MG63 (cell line): ENCODE measurements at regions not wholly inside any gene's neighbourhood (a gene's known extent, or its start where the extent isn't known, plus 50 kb on each side); places are given as distances from the start of the nearest gene placed in this dataset.

ENCODE experiments used
- DNase-seq: peaks from one replicate; pipeline ENCODE4 v3.0.0-alpha.2; 2020
- H3K27me3 ChIP-seq: fragments of 250-450 bp; sonication (Bioruptor Pico); 2 replicates; pipeline ENCODE4 v1.5.1; 2020; ENCODE audit warnings: mild to moderate bottlenecking, moderate library complexity
- H3K36me3 ChIP-seq: fragments of 250-450 bp; sonication (Bioruptor Pico); 2 replicates; pipeline ENCODE4 v1.5.1; 2020; ENCODE audit warnings: mild to moderate bottlenecking, moderate library complexity
- H3K4me3 ChIP-seq: fragments of 250-450 bp; sonication (Bioruptor Pico); 2 replicates; pipeline ENCODE4 v1.5.1; 2020; ENCODE audit warnings: mild to moderate bottlenecking, moderate library complexity
- H3K9me3 ChIP-seq: fragments of 250-450 bp; sonication (Bioruptor Pico); 2 replicates; pipeline ENCODE4 v1.5.1; 2020; ENCODE audit warnings: mild to moderate bottlenecking, moderate library complexity

- DNase-seq: no peak
- H3K4me3 ChIP-seq: no peak overlapping the region
- H3K36me3 ChIP-seq: no peaks in the 10 kb centered on the region
- no peaks in the 10 kb centered on the region for H3K27me3 ChIP-seq
- H3K9me3 ChIP-seq: no peaks in the 10 kb centered on the region
Measured at GRCh38 chr13:40114305-40114896, 458.9 kb downstream of the COG6 start.

DNA sequence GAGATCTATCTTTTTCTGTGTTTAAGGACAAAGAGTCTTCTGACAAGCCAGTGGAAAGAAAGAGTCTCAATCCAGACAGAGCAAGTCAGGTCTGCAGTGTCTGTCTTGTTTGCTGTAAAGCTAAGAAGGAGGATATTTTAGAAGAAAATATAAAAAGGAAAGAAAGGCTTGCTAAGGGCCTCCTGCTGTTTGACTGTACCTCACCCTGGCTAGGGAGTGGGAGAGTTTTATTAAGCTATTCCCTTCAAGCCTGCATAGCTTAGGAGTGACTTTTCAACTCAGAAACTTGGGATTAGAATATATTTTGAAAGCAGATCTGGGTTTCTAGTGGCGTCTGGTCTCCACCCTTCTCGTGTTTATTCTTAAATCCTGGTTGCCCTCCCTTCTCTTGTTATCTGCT is 460.0 kb downstream of the COG6 start:
- no peaks in the 10 kb centered on the region for H3K36me3 ChIP-seq
- H3K27me3 ChIP-seq: no peaks in the 10 kb centered on the region
- no peak overlapping the region for H3K4me3 ChIP-seq
- no peaks in the 10 kb centered on the region for H3K9me3 ChIP-seq
- DNase-seq: no peak

DNA sequence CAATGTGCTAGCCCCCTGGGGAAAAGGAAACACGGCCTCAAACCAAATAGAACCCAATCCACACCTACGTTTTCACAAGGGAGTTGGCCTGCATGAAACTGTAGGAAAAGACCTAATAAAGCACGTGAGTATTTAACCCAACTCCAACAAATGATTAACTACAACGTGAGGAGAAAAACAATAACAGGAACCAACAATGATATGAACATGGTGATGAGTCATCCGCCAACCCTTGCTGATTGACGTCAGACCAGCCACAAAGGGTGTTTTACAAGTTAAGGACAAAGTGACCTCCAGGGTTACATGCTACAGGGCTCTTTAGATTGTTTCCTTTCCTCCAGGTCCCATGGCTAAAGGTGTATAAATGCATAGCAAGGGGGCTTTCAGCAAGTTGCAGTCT is 460.5 kb downstream of the COG6 start:
- Histone ChIP-seq H3K9me3 (no peaks in the 10 kb centered on the region), H3K27me3 (no peaks in the 10 kb centered on the region), H3K4me3 (no peak overlapping the region), H3K36me3 (no peaks in the 10 kb centered on the region)
- peak; percentile 3 for DNase-seq

DNA sequence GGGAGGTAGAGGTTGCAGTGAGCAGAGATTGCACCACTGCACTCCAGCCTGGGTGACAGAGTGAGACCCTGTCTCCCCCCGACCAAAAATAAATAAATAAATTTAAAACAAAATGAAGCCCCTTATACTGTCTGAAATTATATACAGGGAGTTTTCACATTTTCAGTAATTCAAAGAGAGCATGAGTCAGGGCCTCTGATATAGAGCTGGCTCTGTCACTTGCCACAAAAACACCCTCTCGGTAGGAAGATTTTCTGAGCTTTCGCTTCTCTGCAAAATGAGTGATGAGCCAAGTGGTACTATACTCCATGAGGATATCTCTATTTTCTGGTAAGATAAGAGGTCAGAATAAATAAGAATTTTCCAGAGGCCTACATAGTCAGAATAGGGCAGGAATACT is 462.9 kb downstream of the COG6 start:
- H3K4me3 ChIP-seq: no peak overlapping the region
- no peaks in the 10 kb centered on the region for H3K27me3 ChIP-seq
- no peaks in the 10 kb centered on the region for H3K9me3 ChIP-seq
- no peak for DNase-seq
- no peaks in the 10 kb centered on the region for H3K36me3 ChIP-seq

- no peaks in the 10 kb centered on the region for H3K36me3 ChIP-seq
- no peaks in the 10 kb centered on the region for H3K27me3 ChIP-seq
- H3K9me3 ChIP-seq: no peaks in the 10 kb centered on the region
- no peak overlapping the region for H3K4me3 ChIP-seq
- no peak for DNase-seq
Measured at GRCh38 chr13:40119852-40120251, 464.4 kb downstream of the COG6 start.

DNA sequence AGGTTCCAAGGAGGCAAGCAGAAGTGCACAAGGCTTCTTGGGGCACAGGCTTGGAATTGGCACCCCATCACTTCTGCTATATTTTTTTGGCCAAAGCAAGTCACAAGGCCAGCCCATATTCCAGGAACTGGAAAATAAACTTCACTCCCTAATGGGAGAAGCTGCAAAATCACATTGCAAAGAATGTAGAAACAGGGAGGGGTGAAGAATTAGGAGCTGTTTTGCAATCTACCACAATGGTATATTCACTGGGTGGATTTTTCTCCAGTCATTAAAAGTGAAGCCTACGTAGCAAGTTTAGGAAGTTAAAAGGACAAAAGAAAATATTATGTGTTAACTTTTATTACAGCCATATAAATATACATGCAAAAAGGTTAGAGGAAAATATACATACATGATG is 464.8 kb downstream of the COG6 start:
- DNase-seq: no peak
- H3K4me3 ChIP-seq: no peak overlapping the region
- no peaks in the 10 kb centered on the region for H3K9me3 ChIP-seq
- H3K27me3 ChIP-seq: no peaks in the 10 kb centered on the region
- H3K36me3 ChIP-seq: no peaks in the 10 kb centered on the region

DNA sequence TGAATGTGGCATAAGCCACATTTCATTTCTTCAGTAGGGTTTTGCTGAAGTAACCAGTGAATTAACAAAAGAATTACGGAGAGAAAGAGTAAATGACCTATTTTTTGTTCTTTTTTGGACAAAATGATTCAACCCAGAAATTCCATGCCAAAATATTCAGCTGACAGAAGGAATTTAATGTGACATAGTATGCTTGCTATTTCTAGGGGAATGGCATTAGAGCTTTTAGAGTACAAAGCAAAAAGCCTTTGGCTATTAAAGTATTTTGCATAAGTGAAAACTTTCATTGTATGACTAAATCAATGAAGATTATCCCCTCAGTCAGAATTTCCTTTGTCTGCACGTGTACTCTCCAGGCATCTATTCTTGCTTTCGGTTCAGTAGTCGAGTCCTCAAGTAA is 465.3 kb downstream of the COG6 start:
- Histone ChIP-seq H3K9me3 (no peaks in the 10 kb centered on the region), H3K36me3 (no peaks in the 10 kb centered on the region), H3K27me3 (no peaks in the 10 kb centered on the region), H3K4me3 (no peak overlapping the region)
- DNase-seq: no peak

- no peak for DNase-seq
- Histone ChIP-seq H3K4me3 (no peak overlapping the region), H3K27me3 (no peaks in the 10 kb centered on the region), H3K36me3 (no peaks in the 10 kb centered on the region), H3K9me3 (no peaks in the 10 kb centered on the region)
Measured at GRCh38 chr13:40121722-40122121, 466.3 kb downstream of the COG6 start.

DNA sequence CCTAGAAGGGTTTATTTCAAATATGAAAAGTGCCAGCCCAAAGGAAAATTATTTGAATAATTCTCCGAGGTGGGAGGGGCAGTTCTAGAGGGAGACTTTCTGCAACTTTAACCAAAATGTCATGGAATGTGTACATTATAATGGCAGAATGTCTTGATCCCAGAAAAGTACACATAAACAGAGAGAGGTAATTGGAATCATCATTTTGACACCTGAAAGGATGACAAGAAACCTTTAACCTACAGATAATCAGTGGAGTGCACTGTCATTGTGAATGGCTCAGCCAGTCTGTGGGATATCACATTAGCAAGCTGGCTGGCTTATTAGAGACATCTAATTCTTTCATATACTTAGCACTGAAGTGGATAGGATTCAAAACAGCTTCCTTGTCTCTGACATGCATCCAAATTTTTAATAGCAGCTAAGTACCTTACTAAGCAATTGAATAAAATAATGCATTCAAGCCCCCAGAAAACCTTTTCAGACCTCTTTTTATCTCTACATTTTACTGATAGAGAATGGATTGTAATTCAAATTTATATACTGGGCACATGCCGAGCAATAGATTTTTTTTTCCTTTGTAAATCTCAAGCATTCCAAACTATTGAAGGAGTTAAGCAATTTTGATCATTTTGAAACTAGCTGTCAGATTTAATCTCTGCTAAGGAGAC is 468.6 kb downstream of the COG6 start:
- Histone ChIP-seq H3K4me3 (no peak overlapping the region), H3K9me3 (no peaks in the 10 kb centered on the region), H3K27me3 (no peaks in the 10 kb centered on the region), H3K36me3 (no peaks in the 10 kb centered on the region)
- no peak for DNase-seq

- DNase-seq: no peak
- Histone ChIP-seq H3K4me3 (no peak overlapping the region), H3K36me3 (no peaks in the 10 kb centered on the region), H3K9me3 (no peaks in the 10 kb centered on the region), H3K27me3 (no peaks in the 10 kb centered on the region)
Measured at GRCh38 chr13:40124633-40125015, 469.2 kb downstream of the COG6 start.

DNA sequence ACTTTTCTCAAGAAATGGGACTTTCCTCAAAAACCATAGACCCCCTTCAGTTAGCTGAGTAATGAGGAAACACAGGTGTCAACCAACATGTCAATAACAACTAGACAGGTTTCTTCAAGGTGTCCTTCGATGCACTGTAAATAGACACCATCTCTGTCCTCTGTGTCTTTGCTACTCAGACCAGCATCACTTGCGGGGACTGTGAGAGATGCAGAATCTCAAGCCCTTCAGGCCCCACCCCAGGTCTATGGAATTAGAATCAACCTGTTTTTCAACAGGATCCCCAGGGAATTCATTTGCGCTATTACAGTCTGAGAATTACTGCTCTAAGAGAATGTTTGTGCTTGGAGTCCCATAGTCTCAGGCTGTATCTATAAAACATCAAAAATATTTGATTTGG is 469.9 kb downstream of the COG6 start:
- H3K9me3 ChIP-seq: no peaks in the 10 kb centered on the region
- H3K4me3 ChIP-seq: no peak overlapping the region
- H3K27me3 ChIP-seq: no peaks in the 10 kb centered on the region
- H3K36me3 ChIP-seq: no peaks in the 10 kb centered on the region
- no peak for DNase-seq

- no peaks in the 10 kb centered on the region for H3K9me3 ChIP-seq
- no peak overlapping the region for H3K4me3 ChIP-seq
- no peaks in the 10 kb centered on the region for H3K36me3 ChIP-seq
- no peaks in the 10 kb centered on the region for H3K27me3 ChIP-seq
- DNase-seq: no peak
Measured at GRCh38 chr13:40126306-40127085, 471.0 kb downstream of the COG6 start.

GRCh38 chr13:40127476-40127875 is 472.0 kb downstream of the COG6 start:
- Histone ChIP-seq H3K9me3 (no peaks in the 10 kb centered on the region), H3K27me3 (no peaks in the 10 kb centered on the region), H3K36me3 (no peaks in the 10 kb centered on the region), H3K4me3 (no peak overlapping the region)
- DNase-seq: no peak

DNA sequence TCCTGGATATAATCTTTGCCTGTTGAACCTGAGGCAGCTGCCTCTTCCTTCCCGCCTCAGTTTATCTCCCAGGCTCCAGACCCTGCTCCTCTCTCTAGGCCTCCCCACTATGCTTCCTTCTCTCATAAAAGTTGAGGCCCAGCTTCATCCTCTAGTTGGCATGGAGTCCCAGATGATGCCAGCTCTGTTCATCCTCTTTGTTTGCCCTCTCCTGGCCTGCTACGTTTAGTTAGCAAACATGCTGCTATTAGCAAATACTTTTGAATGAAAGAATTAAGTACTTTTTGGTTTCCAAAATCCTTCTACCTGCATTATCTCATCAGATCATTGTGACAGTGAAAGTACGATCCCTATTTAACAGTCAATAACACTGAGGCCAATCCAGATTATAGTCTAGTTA is 472.5 kb downstream of the COG6 start:
- Histone ChIP-seq H3K27me3 (no peaks in the 10 kb centered on the region), H3K4me3 (no peak overlapping the region), H3K36me3 (no peaks in the 10 kb centered on the region), H3K9me3 (no peaks in the 10 kb centered on the region)
- no peak for DNase-seq

DNA sequence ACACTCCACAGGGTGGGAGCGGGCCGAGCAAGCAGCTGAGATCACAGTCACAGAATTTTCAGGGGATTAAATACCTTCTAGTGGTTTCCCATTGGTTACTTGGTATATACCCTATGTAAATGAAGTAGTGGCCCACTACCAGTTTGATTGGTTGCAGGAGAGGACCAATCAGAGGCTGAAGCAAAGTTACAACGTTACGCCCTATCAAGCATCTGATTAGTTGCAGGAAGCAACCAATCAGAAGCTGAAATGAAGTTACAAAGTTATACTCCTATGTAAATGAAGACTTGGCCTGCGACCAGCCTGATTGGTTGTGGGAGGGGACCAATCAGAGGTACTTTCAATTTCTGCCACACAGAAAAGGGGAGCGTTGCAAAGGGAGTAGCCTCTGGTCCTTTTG is 474.0 kb downstream of the COG6 start:
- Histone ChIP-seq H3K9me3 (no peaks in the 10 kb centered on the region), H3K36me3 (no peaks in the 10 kb centered on the region), H3K27me3 (no peaks in the 10 kb centered on the region), H3K4me3 (no peak overlapping the region)
- DNase-seq: no peak

DNA sequence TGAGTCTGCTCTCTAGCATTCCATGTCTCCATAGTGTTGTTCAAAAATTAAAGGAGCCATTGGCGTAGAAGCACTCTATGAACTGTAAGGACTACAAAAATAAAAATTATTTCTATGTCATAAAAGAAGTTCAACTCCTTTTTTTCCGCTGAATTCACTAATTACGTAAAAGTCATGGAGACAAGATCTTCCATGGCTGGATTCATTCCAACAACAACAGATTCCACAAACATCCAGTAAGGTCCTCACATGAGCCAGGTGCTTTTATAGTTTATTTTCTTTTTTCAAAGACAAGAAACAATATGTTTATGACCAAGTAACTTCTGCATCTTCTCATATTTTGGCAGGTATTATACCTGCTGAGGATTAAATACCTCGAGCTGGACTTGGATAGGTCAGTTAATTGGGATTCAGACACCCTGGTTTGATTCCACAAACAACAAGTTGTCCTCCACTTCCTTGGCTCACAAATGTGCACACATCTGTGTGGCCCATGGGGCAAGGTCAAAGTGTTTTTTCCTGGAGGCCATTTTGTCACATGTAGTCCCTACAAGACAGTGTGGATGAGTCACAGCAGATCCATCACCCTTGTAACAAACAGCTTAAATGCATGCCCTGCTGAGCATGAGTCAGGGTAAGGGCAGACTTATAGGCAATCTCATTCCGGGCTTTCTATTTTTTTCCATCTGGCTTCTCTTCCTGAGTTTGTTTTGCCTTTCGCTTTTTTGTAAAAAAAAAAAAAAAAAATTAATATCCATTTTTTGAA is 475.6 kb downstream of the COG6 start:
- H3K36me3 ChIP-seq: no peaks in the 10 kb centered on the region
- no peak overlapping the region for H3K4me3 ChIP-seq
- DNase-seq: peak; percentile 49

DNA sequence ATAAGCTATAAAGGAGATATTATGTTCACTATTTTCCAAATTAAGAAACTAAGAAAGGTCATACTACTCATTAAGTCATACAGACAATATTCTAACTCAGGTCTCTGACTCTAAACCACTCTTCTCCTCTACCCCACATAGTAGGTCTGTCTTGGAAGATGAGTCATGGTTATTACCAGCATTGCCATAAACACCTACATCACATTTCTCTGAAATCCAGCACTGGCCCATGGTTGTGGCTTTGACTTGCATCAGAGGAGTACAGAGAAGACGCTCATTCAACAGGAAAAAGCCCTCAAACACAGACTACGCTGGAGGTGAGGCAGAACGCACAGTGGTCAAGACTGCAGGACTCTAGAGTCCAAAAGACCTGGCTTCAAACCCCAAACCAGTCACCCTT is 476.8 kb downstream of the COG6 start:
- no peak for DNase-seq
- Histone ChIP-seq H3K4me3 (no peak overlapping the region), H3K9me3 (no peaks in the 10 kb centered on the region), H3K36me3 (no peaks in the 10 kb centered on the region), H3K27me3 (no peaks in the 10 kb centered on the region)

More for the DNA sequence above, 475.6 kb downstream of the COG6 start:
- H3K9me3 ChIP-seq: no peaks in the 10 kb centered on the region
- H3K27me3 ChIP-seq: no peaks in the 10 kb centered on the region
